ENCODE measurements at regions not wholly inside any gene's neighbourhood (a gene's known extent, or its start where the extent isn't known, plus 50 kb on each side); places are given as distances from the start of the nearest gene placed in this dataset.
A peak's percentile ranks its signal among the peaks of the same experiment; 100 is the strongest.

GRCh38 chr3:132167870-132168269 is 133.1 kb upstream of the CPNE4 start:
- Mint-ChIP-seq H3K36me3 (ENCODE audit: low read depth) (no peaks in the 10 kb centered on the region), H3K27me3 (ENCODE audit: low read depth) (no peaks in the 10 kb centered on the region), H3K4me1 (no peaks in the 10 kb centered on the region), H3K4me3 (no peak overlapping the region), H3K27ac (no peak overlapping the region), H3K9me3 (no peaks in the 10 kb centered on the region)
- TF ChIP-seq CTCF (IDR thresholded peaks at IDR 0.05; ENCODE audit: unreplicated experiment in 3 of 3), result no peak

- H3K36me3 Mint-ChIP-seq (ENCODE audit: low read depth), result no peaks in the 10 kb centered on the region
- no peak overlapping the region for H3K4me3 Mint-ChIP-seq
- no peaks in the 10 kb centered on the region for H3K4me1 Mint-ChIP-seq
- TF ChIP-seq CTCF (IDR thresholded peaks at IDR 0.05; ENCODE audit: unreplicated experiment in 3 of 3), result no peak
- no peak overlapping the region for H3K27ac Mint-ChIP-seq
- no peaks in the 10 kb centered on the region for H3K9me3 Mint-ChIP-seq
- peaks cover 10% of the 10 kb centered on the region for H3K27me3 Mint-ChIP-seq (ENCODE audit: low read depth)
These were observed 139.7 kb upstream of the CPNE4 start for GRCh38 chr3:132174500-132174899.

GRCh38 chr3:132180337-132180791 is 136.8 kb upstream of the ACP3 start:
- no peaks in the 10 kb centered on the region for H3K4me1 Mint-ChIP-seq
- peaks cover 13% of the 10 kb centered on the region for H3K27me3 Mint-ChIP-seq (ENCODE audit: low read depth)
- no peaks in the 10 kb centered on the region for H3K9me3 Mint-ChIP-seq
- H3K4me3 Mint-ChIP-seq, result no peak overlapping the region
- H3K27ac Mint-ChIP-seq, result no peak overlapping the region
- H3K36me3 Mint-ChIP-seq (ENCODE audit: low read depth), result no peaks in the 10 kb centered on the region
- TF ChIP-seq CTCF (IDR thresholded peaks at IDR 0.05; ENCODE audit: unreplicated experiment in 3 of 3), result peak; percentile 47 to 57 (median 53)

- no peaks in the 10 kb centered on the region for H3K9me3 Mint-ChIP-seq
- TF ChIP-seq CTCF (IDR thresholded peaks at IDR 0.05; ENCODE audit: unreplicated experiment in 3 of 3), result no peak
- H3K4me3 Mint-ChIP-seq, result no peak overlapping the region
- peaks cover 21% of the 10 kb centered on the region for H3K27me3 Mint-ChIP-seq (ENCODE audit: low read depth)
- no peaks in the 10 kb centered on the region for H3K4me1 Mint-ChIP-seq
- no peak overlapping the region for H3K27ac Mint-ChIP-seq
- H3K36me3 Mint-ChIP-seq (ENCODE audit: low read depth), result no peaks in the 10 kb centered on the region
These were observed 133.4 kb upstream of the ACP3 start for GRCh38 chr3:132183811-132184210.

- no peaks in the 10 kb centered on the region for H3K4me1 Mint-ChIP-seq
- no peak for TF ChIP-seq CTCF (IDR thresholded peaks at IDR 0.05; ENCODE audit: unreplicated experiment in 3 of 3)
- no peaks in the 10 kb centered on the region for H3K9me3 Mint-ChIP-seq
- no peak overlapping the region for H3K27ac Mint-ChIP-seq
- no peak overlapping the region for H3K4me3 Mint-ChIP-seq
- no peaks in the 10 kb centered on the region for H3K36me3 Mint-ChIP-seq (ENCODE audit: low read depth)
- peaks cover 32% of the 10 kb centered on the region for H3K27me3 Mint-ChIP-seq (ENCODE audit: low read depth)
These were observed 129.5 kb upstream of the ACP3 start for GRCh38 chr3:132187746-132188145.

GRCh38 chr3:132189601-132190000 is 127.6 kb upstream of the ACP3 start:
- Mint-ChIP-seq H3K4me3 (no peak overlapping the region), H3K27me3 (ENCODE audit: low read depth) (peaks cover 23% of the 10 kb centered on the region), H3K9me3 (no peaks in the 10 kb centered on the region), H3K36me3 (ENCODE audit: low read depth) (no peaks in the 10 kb centered on the region), H3K4me1 (no peaks in the 10 kb centered on the region), H3K27ac (no peak overlapping the region)
- TF ChIP-seq CTCF (IDR thresholded peaks at IDR 0.05; ENCODE audit: unreplicated experiment in 3 of 3), result no peak
